ENCODE measurements at regions not wholly inside any gene's neighbourhood (a gene's known extent, or its start where the extent isn't known, plus 50 kb on each side); places are given as distances from the start of the nearest gene placed in this dataset.

- no peak for TF ChIP-seq GATA2 (IDR thresholded peaks at IDR 0.05; ENCODE audit: low read depth, low read length)
- TF ChIP-seq GATA3 (IDR thresholded peaks at IDR 0.05; ENCODE audit: low read depth, low read length): no peak
Observed at GRCh38 chr11:11681536-11681935, 59.7 kb upstream of the GALNT18 start.

Measured in SH-SY5Y (cell line).